HuH-7 (cell line): ENCODE measurements at regions not wholly inside any gene's neighbourhood (a gene's known extent, or its start where the extent isn't known, plus 50 kb on each side); places are given as distances from the start of the nearest gene placed in this dataset.

ENCODE experiments used
- DNase-seq: peaks from one replicate; pipeline ENCODE4 v3.0.0; 2011; ENCODE audit warnings: low spot score

- DNase-seq: no peak
These were observed 1112.9 kb upstream of the AUTS2 start for GRCh38 chr7:68485253-68485917.

DNA sequence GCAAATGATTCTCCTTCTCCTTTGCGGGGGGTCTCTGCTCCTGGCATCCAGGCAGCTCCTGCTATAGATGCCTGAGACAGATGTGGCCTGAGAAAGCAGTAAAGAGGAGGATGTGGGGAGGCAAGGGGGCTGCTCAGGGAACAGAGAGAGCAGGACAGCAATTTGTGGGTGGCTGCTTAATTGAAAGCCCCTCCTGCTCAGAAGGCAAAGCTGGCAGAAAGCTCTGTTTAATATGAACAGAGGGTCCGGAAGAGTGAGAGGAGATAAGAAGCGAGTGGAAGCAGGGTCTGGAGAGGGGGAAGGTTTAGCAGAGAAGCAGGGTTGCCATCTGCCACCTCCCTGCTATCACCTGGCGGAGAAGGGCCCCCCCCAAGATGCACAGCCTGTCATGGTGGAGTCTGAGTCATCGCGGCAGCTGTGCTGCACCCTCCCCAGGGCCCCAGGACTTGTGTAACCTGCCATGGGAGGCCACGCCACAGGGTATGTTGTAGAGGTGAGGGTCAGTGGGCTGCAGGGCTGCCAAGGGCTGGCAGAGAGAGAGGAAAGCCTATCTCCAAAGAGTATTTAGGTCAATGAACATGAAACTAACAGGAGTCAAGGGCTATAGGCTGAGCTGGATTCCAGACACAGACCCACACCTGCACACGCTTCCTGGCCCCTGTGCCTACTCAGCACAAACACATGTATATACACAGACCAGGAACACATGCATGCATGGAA lies 1109.8 kb upstream of the AUTS2 start:
- DNase-seq: no peak

DNA sequence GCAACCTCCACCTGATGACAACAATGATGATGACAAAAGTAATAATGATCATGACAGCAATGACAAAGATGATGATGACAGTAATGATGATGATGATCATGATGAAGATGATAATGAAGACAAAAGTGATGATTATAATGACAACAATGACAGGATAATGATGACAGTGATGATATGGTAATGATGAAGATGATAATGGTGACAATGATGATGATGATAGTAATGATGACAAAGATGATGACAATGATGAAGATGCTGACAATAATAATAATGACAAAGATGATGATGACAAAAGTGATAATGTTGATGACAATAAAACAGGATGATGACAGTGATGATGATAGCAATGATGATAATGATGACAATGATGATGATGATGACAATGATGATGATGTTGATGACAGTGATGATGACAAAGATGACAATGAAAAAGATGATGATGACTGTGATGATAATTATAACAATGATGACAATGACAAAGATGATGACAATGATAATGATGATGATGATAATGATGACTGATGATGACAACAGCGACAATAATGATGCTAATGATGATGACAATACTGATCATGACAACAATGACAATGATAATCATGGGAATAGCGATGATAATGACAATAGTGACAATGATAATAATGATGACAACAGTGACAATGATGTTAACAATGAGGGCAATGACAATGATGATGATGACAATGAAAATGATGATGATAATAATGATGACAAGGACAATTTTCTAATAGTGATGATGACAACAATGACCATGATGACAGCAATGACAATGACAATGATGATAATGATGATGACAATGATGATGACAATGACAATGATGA lies 1106.5 kb upstream of the AUTS2 start:
- no peak for DNase-seq

DNA sequence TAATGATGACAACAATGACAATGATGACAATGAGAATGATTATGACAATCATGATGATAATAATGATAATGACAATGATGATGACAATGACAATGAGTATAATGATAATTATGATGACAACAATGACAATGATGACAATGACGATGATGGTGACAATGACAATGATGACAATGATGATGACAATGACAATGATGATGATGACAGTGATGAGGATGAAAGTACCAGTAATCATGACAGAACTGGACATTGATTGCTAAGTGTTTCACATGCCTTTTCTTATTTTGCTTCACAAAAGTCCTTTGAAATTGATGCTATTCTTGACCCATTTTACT lies 1106.0 kb upstream of the AUTS2 start:
- no peak for DNase-seq

GRCh38 chr7:68503400-68503799 lies 1094.9 kb upstream of the AUTS2 start:
- no peak for DNase-seq

GRCh38 chr7:68504716-68505115 lies 1093.6 kb upstream of the AUTS2 start:
- no peak for DNase-seq

- DNase-seq: no peak
These were observed 1092.6 kb upstream of the AUTS2 start for GRCh38 chr7:68505721-68506120.

DNA sequence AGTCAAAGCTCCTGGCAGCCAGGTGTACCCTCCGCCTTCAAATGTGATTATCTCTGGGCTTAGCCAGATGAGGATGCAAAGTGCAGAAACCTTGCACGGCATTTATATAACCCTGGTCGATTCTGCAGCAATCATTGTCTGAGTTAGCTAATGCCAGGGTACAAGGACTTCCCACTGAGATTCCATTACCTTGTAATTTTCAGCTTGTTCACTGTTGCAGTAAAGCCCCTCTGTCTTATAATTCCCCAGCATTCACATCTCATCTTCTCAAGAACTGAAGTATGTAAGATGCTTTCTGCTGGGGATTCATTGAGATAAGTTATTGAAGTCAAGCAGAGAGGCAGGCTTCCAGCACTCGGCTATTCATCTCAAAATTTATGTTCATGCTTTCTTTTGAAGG lies 1090.6 kb upstream of the AUTS2 start:
- no peak for DNase-seq

DNA sequence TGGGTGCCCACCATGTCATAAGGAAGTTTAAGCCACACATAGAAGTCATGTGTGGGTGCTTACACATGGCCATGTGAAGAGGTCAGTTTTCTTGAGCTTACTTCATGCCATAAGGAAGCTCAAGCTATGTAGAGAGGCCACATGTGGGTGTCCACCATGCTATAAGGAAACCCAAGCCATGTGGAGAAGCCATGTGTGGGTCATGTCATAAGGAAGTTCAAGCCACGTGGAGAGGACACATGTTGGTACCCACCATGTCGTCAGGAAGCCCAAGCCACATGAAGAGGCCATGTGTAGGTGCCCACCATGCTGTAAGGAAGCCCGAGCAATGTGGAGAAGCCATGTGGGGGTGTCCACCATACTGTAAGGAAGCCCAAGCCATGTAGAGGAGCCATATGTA lies 1089.2 kb upstream of the AUTS2 start:
- DNase-seq: no peak

DNA sequence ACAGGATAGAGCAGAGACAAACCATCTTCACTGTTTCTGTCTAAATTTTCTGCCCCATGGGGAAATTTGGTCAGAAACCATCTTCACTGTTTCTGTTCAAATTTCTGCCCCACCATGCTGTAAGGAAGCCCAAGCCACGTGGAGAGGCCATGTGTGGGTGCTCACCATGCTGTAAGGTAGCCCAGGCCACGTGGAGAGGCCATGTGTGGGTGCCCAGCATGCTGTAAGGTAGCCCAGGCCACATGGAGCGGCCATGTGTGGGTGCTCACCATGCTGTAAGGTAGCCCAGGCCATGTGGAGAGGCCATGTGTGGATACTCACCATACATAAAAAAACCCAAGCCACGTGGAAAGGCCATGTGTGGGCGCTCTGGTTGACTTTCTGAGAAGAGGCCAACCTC lies 1088.7 kb upstream of the AUTS2 start:
- DNase-seq: no peak

DNA sequence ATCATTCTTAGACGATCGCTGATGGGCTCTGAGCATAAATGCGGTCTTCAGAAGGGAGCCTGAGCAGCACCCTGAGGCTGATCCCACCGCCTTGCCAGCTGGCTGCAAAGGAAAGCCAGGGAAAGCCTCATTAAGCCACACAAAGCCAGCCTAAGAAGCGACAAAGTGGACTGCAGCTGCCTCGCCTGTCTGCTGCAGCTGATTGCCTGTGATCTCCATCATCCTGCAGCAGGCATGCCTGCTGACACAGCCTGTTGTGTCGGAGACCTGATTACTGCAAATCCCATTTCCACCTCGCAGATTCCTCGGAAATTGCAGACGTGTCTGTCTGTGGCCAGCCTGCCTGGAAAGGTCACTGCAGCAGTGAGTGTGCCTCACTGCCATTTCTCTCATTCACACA lies 1087.0 kb upstream of the AUTS2 start:
- no peak for DNase-seq

GRCh38 chr7:68512466-68512865 lies 1085.8 kb upstream of the AUTS2 start:
- no peak for DNase-seq

DNA sequence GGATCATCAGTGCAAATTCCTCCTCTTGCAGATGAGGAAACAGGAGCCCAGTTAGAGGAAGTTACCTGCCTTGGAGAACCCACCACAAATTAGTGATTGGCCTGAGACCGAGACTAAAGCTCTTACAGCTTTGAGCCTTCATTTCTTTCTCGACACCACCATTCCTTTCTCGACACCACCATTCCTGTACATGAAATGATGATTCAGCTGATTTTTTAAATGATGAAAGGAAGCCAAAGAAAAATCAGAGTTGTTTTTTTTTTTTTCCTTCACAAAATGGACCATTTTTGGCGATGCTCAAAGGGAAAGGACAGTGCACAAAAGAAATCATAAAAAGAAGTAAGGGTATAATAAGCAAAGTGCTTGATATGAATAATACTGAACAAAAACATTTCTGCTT lies 1080.2 kb upstream of the AUTS2 start:
- DNase-seq: no peak

GRCh38 chr7:68524126-68524525 lies 1074.1 kb upstream of the AUTS2 start:
- DNase-seq: no peak

DNA sequence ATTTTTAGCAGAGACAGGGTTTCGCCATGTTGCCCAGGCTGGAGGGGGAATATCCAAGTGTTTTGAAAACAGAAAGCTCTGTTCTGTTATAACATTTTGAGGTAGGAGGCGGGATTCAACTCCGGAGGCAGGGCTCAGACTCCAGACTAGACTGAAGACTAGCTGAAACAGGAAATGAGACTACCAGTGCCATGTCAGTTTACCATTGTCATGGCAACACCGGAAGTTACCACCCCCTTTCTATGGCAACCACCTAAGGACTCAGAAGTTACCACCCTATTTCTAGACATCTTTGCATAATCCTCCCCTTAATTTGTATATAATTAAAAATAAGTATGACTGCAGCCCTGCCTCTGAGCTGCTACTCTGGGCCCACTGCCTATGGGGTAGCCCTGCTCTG lies 1069.1 kb upstream of the AUTS2 start:
- DNase-seq: no peak

DNA sequence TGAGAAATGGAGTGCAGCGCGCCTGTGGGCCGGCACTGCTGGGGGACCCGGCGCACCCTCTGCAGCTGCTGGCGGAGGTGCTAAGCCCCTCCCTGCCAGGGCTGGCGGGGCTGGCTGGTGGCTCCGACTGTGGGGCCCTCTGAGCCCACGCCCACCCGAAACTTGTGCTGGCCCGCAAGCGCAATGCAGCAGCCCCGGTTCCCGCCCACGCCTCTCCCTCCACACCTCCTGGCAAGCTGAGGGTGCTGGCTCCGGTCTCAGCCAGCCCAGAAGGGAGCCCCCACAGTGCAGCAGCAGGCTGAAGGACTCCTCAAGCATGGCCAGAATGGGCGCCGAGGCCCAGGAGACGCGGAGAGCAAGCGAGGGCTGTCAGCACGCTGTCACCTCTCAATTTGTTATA lies 1063.0 kb upstream of the AUTS2 start:
- DNase-seq: no peak

DNA sequence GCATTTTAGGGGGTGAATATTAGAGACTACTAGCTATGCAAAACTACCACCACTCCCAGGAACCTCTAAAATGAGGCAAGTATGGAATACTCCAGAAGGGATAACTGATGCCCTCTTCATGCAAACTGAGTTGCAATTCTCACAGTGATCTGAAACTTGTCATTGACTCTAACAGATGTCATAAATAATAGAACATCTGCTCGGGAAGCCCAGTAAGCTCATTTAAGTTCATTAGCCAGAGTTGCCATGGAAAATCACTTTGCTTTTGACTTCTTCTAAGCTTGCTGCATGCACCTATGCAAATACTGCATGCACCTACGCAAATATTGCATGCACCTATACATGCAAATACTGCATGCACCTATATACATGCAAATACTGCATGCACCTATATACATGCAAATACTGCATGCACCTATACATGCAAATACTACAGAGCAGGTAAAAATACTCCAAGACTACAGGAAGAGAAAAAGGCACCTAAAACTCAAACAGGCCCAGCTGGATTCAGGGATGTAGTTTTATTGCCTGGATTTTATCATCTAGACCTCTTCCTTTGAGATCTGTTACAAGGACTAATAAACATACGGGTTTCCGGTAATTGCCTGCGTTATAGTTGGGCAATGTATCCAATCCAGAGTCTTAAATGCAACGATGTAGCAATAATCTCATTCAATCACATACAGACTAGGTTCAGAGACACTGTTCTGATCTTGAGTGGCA lies 1061.1 kb upstream of the AUTS2 start:
- no peak for DNase-seq

DNA sequence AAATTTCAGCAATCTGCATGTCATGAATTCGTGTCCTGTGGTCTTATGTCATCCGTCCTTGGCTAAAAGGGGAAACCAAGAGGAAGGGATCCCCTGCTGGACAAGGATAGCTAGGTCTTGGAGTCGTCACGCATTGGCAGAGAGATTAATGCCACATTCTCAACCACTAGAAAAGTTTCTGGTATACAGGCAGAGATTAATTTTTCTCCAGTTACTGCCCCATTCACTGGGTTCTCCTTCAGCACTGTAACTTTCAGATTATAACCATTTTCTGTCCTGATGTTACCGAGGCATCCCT lies 1060.6 kb upstream of the AUTS2 start:
- DNase-seq: no peak

DNA sequence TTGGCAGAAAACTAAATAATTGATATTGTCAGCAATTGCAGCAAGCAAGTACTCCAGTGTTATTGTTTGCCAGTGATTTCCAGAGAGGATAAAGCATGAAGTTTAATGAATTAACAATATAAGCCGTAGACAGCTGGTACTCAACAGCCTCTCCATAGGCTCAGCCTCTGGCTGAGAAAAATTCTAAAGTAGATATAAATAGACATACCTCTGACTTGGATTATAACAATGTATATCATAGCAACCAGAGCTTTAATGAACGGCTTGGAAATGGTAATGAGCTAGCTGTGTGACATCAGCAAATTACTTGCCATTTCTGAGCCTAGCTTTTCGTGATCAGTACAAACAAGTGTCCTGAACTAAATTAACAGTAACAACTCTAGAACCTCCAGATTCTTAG lies 1055.4 kb upstream of the AUTS2 start:
- no peak for DNase-seq

- DNase-seq: no peak
These were observed 1053.4 kb upstream of the AUTS2 start for GRCh38 chr7:68544851-68545250.

DNA sequence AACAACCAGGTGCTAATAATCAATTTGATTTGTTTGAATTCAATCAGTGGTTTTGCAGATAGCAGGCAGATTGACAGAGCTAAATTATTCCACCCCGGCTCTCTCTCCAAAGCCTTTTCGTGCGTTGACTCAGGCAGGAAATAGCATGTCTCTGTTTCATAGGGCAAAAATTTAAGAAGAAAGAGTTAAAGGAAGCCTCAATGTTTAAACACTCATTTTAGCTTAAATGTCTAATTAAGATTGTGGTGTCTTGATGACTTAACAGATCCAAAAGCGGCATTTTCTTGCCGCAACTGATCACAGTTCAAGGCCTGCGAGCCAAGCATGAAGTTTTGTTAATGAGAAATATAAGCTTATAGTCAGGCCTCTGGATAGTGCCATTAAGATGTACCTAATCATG lies 1051.1 kb upstream of the AUTS2 start:
- DNase-seq: no peak

DNA sequence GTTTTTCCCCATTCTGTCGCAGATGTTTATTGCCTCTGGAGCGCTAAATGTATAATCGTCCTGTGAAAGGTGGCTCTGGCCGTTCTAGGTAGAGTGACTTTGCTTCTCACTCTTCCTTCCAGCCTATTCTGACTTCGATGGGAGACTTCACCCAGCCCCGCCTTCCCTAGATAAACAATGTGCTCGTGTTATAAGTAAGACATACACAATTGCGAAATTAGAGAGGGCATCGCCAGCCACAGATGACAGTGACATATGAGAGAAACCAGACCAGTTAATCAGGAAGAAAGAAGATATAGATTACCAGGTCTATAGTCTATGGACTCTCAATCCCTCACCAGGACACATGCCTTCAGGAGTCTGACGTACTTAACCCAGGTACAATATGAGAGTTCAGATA lies 1050.5 kb upstream of the AUTS2 start:
- DNase-seq: no peak

GRCh38 chr7:68550027-68550426 lies 1048.2 kb upstream of the AUTS2 start:
- no peak for DNase-seq
